Upper lobe of right lung (tissue), 1 donor: ENCODE measurements at regions not wholly inside any gene's neighbourhood (a gene's known extent, or its start where the extent isn't known, plus 50 kb on each side); places are given as distances from the start of the nearest gene placed in this dataset.

ENCODE experiments used
- ATAC-seq: fragments of 200-7000 bp; cut with Tn5 transposase; one replicate; pipeline ENCODE4 v1.9.1; 2020; ENCODE audit warnings: mild to moderate bottlenecking, moderate library complexity
- DNase-seq: peaks from one replicate; pipeline ENCODE4 v3.0.0-alpha.2; 2020
- H3K27ac ChIP-seq: fragments of 200-600 bp; one replicate; pipeline ENCODE4 v1.8.0; 2022
- H3K27me3 ChIP-seq: fragments of 200-600 bp; one replicate; pipeline ENCODE4 v1.8.0; 2022; ENCODE audit warnings: mild to moderate bottlenecking
- H3K36me3 ChIP-seq: fragments of 200-600 bp; one replicate; pipeline ENCODE4 v1.8.0; 2022
- H3K4me1 ChIP-seq: fragments of 200-600 bp; one replicate; pipeline ENCODE4 v1.8.0; 2022
- H3K4me3 ChIP-seq: fragments of 200-600 bp; one replicate; pipeline ENCODE4 v1.8.0; 2022; ENCODE audit warnings: mild to moderate bottlenecking
- H3K9me3 ChIP-seq: fragments of 200-600 bp; one replicate; pipeline ENCODE4 v1.8.0; 2022
- CTCF ChIP-seq: fragments of 200-600 bp; IDR thresholded peaks from one replicate; pipeline ENCODE4 v1.8.0; 2022; ENCODE audit warnings: antibody characterized with exemption
- intact Hi-C: fragments of 100-400 bp; cut with DNase I; formaldehyde crosslinking; loops from one replicate; pipeline ENCODE4 v1.11.0; 2022
- donor health status: DM: no; HTN: yes; CAD: no; lungs with severe emphysema.

GRCh38 chr7:25536851-25537250 lies 308.6 kb upstream of the NPVF start:
- DNase-seq (no peak), ATAC-seq (no peak)
- no peaks in the 10 kb centered on the region for H3K27me3 ChIP-seq
- no peaks in the 10 kb centered on the region for H3K9me3 ChIP-seq
- no peaks in the 10 kb centered on the region for H3K36me3 ChIP-seq
- no peak for TF ChIP-seq CTCF
- H3K4me3 ChIP-seq, result no peak overlapping the region
- H3K4me1 ChIP-seq, result no peaks in the 10 kb centered on the region
- H3K27ac ChIP-seq, result no peak overlapping the region
- intact Hi-C loops, result no loop called here

- TF ChIP-seq CTCF, result no peak
- no peaks in the 10 kb centered on the region for H3K27me3 ChIP-seq
- ATAC-seq (no peak), DNase-seq (no peak)
- H3K4me3 ChIP-seq, result no peak overlapping the region
- no peaks in the 10 kb centered on the region for H3K9me3 ChIP-seq
- intact Hi-C loops, result no loop called here
- no peaks in the 10 kb centered on the region for H3K36me3 ChIP-seq
- no peak overlapping the region for H3K27ac ChIP-seq
- H3K4me1 ChIP-seq, result no peaks in the 10 kb centered on the region
Measured at GRCh38 chr7:25537662-25538375, 309.5 kb upstream of the NPVF start.

GRCh38 chr7:25541094-25541821 lies 313.0 kb upstream of the NPVF start:
- no peaks in the 10 kb centered on the region for H3K27me3 ChIP-seq
- no peaks in the 10 kb centered on the region for H3K4me1 ChIP-seq
- ATAC-seq (no peak), DNase-seq (no peak)
- no peaks in the 10 kb centered on the region for H3K9me3 ChIP-seq
- intact Hi-C loops, result no loop called here
- H3K4me3 ChIP-seq, result no peak overlapping the region
- TF ChIP-seq CTCF, result no peak
- H3K36me3 ChIP-seq, result no peaks in the 10 kb centered on the region
- no peak overlapping the region for H3K27ac ChIP-seq

GRCh38 chr7:25541877-25542276 lies 313.6 kb upstream of the NPVF start:
- no peaks in the 10 kb centered on the region for H3K27me3 ChIP-seq
- no peaks in the 10 kb centered on the region for H3K9me3 ChIP-seq
- no peaks in the 10 kb centered on the region for H3K4me1 ChIP-seq
- no peaks in the 10 kb centered on the region for H3K36me3 ChIP-seq
- intact Hi-C loops, result no loop called here
- no peak overlapping the region for H3K4me3 ChIP-seq
- ATAC-seq, result no peak
- no peak for TF ChIP-seq CTCF
- DNase-seq, result no peak
- no peak overlapping the region for H3K27ac ChIP-seq

GRCh38 chr7:25543210-25543609 lies 314.9 kb upstream of the NPVF start:
- intact Hi-C loops, result no loop called here
- Histone ChIP-seq H3K4me1 (no peaks in the 10 kb centered on the region), H3K9me3 (no peaks in the 10 kb centered on the region), H3K27ac (no peak overlapping the region), H3K36me3 (no peaks in the 10 kb centered on the region), H3K27me3 (no peaks in the 10 kb centered on the region), H3K4me3 (no peak overlapping the region)
- no peak for TF ChIP-seq CTCF
- DNase-seq, result no peak
- no peak for ATAC-seq
